ENCODE measurements at regions not wholly inside any gene's neighbourhood (a gene's known extent, or its start where the extent isn't known, plus 50 kb on each side); places are given as distances from the start of the nearest gene placed in this dataset.

DNA sequence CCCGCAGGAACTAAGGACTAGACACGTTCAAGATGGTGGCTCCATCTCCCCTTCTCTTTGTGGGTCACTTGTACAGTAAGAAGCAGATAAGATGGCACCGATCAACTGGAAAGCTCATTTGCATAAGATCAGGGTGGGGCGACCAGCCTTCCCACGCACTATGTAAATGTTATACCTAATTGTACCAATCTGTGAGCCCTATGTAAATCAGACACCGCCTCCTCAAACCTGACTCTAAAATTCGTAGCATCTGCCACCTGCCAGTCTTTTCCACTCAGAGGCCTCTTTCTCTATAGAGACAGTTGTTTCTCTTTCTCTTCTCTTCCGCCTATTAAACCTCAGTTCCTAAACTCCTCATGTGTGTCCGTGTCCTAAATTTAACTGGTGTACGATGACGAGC is 324.5 kb downstream of the PHF14 start:
- no peaks in the 10 kb centered on the region for H3K36me3 ChIP-seq
- H3K27ac ChIP-seq: no peak overlapping the region
- H3K9me3 ChIP-seq: no peaks in the 10 kb centered on the region
- intact Hi-C loops (cut with DNase I): no loop called here
- H3K4me1 ChIP-seq: no peaks in the 10 kb centered on the region
- 64% methylated on average over 8 of the region's 11 CpGs for WGBS (ENCODE audit: insufficient coverage, low coverage, low lambda C conversion rate, missing lambda C conversion rate)
- H3K4me3 ChIP-seq: no peak overlapping the region
- TF ChIP-seq POLR2A (IDR thresholded peaks at IDR 0.05): no peak
- TF ChIP-seq, protein P1, sequence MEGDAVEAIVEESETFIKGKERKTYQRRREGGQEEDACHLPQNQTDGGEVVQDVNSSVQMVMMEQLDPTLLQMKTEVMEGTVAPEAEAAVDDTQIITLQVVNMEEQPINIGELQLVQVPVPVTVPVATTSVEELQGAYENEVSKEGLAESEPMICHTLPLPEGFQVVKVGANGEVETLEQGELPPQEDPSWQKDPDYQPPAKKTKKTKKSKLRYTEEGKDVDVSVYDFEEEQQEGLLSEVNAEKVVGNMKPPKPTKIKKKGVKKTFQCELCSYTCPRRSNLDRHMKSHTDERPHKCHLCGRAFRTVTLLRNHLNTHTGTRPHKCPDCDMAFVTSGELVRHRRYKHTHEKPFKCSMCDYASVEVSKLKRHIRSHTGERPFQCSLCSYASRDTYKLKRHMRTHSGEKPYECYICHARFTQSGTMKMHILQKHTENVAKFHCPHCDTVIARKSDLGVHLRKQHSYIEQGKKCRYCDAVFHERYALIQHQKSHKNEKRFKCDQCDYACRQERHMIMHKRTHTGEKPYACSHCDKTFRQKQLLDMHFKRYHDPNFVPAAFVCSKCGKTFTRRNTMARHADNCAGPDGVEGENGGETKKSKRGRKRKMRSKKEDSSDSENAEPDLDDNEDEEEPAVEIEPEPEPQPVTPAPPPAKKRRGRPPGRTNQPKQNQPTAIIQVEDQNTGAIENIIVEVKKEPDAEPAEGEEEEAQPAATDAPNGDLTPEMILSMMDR (IDR thresholded peaks at IDR 0.05): no peak
- DNase-seq: no peak
- H3K27me3 ChIP-seq: no peaks in the 10 kb centered on the region
- ATAC-seq: no peak

DNA sequence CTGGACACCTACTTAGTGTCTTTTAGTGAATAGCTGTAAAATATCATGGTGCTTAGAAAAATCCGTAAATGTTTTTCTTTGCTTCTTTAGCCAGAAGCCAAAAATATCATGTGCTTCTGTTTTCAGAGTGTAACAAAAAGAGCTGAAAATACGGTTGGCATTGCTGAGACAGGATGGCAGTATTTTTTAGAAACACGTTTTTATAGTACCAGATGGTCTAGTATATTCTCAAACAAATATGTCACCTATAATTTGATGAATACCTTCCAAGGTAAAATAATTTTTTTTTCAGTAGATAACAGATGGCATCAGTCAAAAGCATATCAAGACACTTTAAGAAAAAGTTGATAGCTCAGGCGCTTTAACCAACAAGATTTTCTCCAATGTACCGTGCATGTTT is 326.6 kb downstream of the PHF14 start:
- no peak for DNase-seq
- H3K36me3 ChIP-seq: no peaks in the 10 kb centered on the region
- no peak for ATAC-seq
- TF ChIP-seq, protein P1 (IDR thresholded peaks at IDR 0.05): no peak
- TF ChIP-seq POLR2A (IDR thresholded peaks at IDR 0.05): no peak
- intact Hi-C loops (cut with DNase I): no loop called here
- no peaks in the 10 kb centered on the region for H3K27me3 ChIP-seq
- no peaks in the 10 kb centered on the region for H3K4me1 ChIP-seq
- 85% methylated on average over 5 of the region's 5 CpGs for WGBS (ENCODE audit: insufficient coverage, low coverage, low lambda C conversion rate, missing lambda C conversion rate)
- no peaks in the 10 kb centered on the region for H3K9me3 ChIP-seq
- no peak overlapping the region for H3K27ac ChIP-seq
- no peak overlapping the region for H3K4me3 ChIP-seq

DNA sequence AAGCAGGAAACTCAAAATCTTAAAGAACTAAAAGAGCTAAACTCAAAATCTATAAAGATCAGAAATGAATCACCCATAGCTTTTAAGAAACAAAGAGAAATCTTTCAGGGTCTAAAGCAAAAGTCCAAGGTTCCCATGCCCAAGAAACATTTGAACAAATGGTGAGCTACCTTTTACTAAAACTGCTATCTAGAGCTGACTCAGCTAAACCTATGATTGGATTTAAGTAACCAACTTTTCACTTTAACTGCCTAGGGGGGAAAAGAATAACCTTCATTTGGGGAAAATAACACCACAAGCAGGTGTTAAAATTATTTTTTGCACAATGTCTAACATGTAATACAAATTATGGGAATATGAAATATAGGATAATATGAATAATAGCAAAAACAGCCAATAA is 328.4 kb downstream of the PHF14 start:
- DNase-seq: no peak

DNA sequence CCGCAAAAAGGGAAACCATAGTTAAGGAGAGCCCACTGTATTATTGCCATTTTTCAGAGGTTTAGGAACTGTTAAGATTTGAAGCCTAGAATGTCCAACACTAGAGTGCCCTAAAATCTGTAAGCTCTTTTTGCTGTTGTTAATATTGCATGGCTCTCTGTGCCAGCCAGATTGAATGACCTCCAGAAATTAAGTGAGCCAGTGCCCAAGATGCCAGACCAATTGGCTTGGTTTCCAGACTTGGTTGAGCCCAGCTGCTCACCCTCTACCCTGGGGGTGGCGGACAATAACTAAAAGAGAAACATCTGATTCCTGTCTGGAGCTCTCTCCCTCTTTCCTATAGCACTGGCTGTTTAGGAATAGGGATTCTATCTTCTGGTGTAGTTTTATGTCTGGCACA is 340.1 kb downstream of the PHF14 start:
- intact Hi-C loops (cut with DNase I): no loop called here
- WGBS (ENCODE audit: insufficient coverage, low coverage, low lambda C conversion rate, missing lambda C conversion rate): 95% methylated on average over 2 of the region's 2 CpGs
- Histone ChIP-seq H3K4me1 (no peaks in the 10 kb centered on the region), H3K4me3 (no peak overlapping the region), H3K27me3 (no peaks in the 10 kb centered on the region), H3K9me3 (no peaks in the 10 kb centered on the region), H3K36me3 (no peaks in the 10 kb centered on the region), H3K27ac (no peak overlapping the region)
- DNase-seq (no peak), ATAC-seq (no peak)
- TF ChIP-seq POLR2A (IDR thresholded peaks at IDR 0.05): no peak

More for the DNA sequence above, 328.4 kb downstream of the PHF14 start:
- Histone ChIP-seq H3K4me1 (no peaks in the 10 kb centered on the region), H3K9me3 (no peaks in the 10 kb centered on the region), H3K27ac (no peak overlapping the region), H3K36me3 (no peaks in the 10 kb centered on the region), H3K4me3 (no peak overlapping the region), H3K27me3 (no peaks in the 10 kb centered on the region)
- ATAC-seq: no peak
- intact Hi-C loops (cut with DNase I): no loop called here
- TF ChIP-seq, protein P1 (IDR thresholded peaks at IDR 0.05): no peak
- no peak for TF ChIP-seq POLR2A (IDR thresholded peaks at IDR 0.05)

DNA sequence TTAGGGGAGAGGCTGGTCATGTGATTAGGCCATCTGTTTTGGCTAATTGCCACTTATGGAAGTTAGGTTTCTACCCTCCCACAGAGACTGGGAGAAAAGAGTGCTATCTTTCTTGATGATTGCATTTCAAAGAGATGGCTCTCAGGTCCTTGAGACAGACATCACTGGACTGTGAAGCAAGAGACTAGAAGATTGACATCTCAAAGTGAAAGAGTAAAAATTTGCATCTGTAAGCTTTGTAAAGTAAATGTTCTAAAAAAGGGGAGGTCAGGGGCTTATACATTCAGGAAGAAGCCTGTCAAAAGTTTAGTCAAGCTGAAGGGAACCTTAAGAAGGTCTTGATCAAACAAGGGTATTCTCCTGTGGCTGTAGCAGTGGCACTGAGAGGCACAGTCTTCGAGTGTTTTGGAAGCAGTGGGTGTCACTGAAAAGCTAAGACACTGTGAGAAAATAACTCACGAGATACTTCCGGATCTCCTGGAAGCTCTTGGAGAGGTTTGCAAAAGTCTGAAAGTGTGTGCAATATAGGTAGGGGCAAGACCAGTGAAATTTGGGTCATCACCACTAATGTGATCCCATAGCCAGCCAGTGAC is 342.1 kb downstream of the PHF14 start:
- Histone ChIP-seq H3K4me1 (no peaks in the 10 kb centered on the region), H3K27me3 (no peaks in the 10 kb centered on the region), H3K9me3 (no peaks in the 10 kb centered on the region), H3K27ac (no peak overlapping the region), H3K36me3 (no peaks in the 10 kb centered on the region), H3K4me3 (no peak overlapping the region)
- no peak for ATAC-seq
- intact Hi-C loops (cut with DNase I): no loop called here
- no peak for TF ChIP-seq POLR2A (IDR thresholded peaks at IDR 0.05)
- TF ChIP-seq, protein P1 (IDR thresholded peaks at IDR 0.05): no peak
- 60% methylated on average over 1 of the region's 3 CpGs for WGBS (ENCODE audit: insufficient coverage, low coverage, low lambda C conversion rate, missing lambda C conversion rate)
- no peak for DNase-seq
